ENCODE measurements at regions not wholly inside any gene's neighbourhood (a gene's known extent, or its start where the extent isn't known, plus 50 kb on each side); places are given as distances from the start of the nearest gene placed in this dataset.

- TF ChIP-seq CTCF (conservative IDR thresholded peaks at IDR 0.05; ENCODE audit: low read depth, low read length) (no peak), EZH2 (IDR thresholded peaks at IDR 0.05; ENCODE audit: low read length, unreplicated experiment) (no peak)
These were observed 1501.4 kb downstream of the TBC1D22A start for GRCh38 chr22:48263791-48264351.

Measured in PC-3 (cell line).